SK-N-SH (cell line): ENCODE measurements at regions not wholly inside any gene's neighbourhood (a gene's known extent, or its start where the extent isn't known, plus 50 kb on each side); places are given as distances from the start of the nearest gene placed in this dataset.

ENCODE experiments used
- CTCF ChIA-PET: fragments of 300-600, 350-600 bp; formaldehyde crosslinking; extraction: SDS; loops from one replicate; lab custom pipeline; 2021; lab: Yijun Ruan, JAX
- POLR2A ChIA-PET: fragments of 350-600 bp; sonication (Branson Sonifier 250); formaldehyde crosslinking; extraction: SDS; loops from one replicate; lab custom pipeline; 2020; ENCODE audit warnings: antibody characterized with exemption, inconsistent platforms; lab: Yijun Ruan, JAX
- DNase-seq: peaks from one replicate; pipeline ENCODE4 v3.0.0; 2012
- H2AFZ ChIP-seq: fragments of 200-600 bp; sonication (generic); 2 replicates; pipeline ENCODE4 v1.8.1; 2016; ENCODE audit warnings: antibody characterized with exemption, mild to moderate bottlenecking, low read depth
- H3F3A ChIP-seq: fragments of 200-600 bp; sonication (generic); replicated peaks from 2 replicates; pipeline ENCODE3; 2016; ENCODE audit warnings: antibody characterized with exemption, mild to moderate bottlenecking; ENCODE audit not compliant: insufficient read depth
- H3K27ac ChIP-seq, 2 experiments: fragments of 200-500 bp in 1 of 2; fragments of 200-600 bp in 1 of 2; sonication (Bioruptor generic) in 1 of 2; sonication (generic), shearing (Covaris generic) in 1 of 2; 2 replicates each; pipeline versions ENCODE4 v1.5.1 to v1.6.1; 2014 to 2016; ENCODE audit warnings: low read depth in 2 of 2, inconsistent platforms in 1 of 2, low read length in 1 of 2, mild to moderate bottlenecking in 1 of 2, mixed read lengths in 1 of 2
- H3K27me3 ChIP-seq: fragments of 200-600 bp; sonication (generic), shearing (Covaris generic); 2 replicates; pipeline ENCODE4 v1.6.1; 2016; ENCODE audit warnings: mixed run types; ENCODE audit not compliant: insufficient read depth
- H3K36me3 ChIP-seq, 2 experiments: fragments of 200-500 bp in 1 of 2; fragments of 200-600 bp in 1 of 2; sonication (Bioruptor generic) in 1 of 2; sonication (generic) in 1 of 2; replicated peaks in 1 of 2; 2 replicates each; pipeline versions ENCODE3 to v1.5.1; 2014 to 2016; ENCODE audit warnings: low read length in 1 of 2, mild to moderate bottlenecking in 1 of 2; ENCODE audit not compliant: insufficient read depth in 2 of 2, control insufficient read depth in 1 of 2
- H3K4me1 ChIP-seq, 2 experiments: fragments of 200-500 bp in 1 of 2; fragments of 200-600 bp in 1 of 2; sonication (Bioruptor generic) in 1 of 2; sonication (generic), shearing (Covaris generic) in 1 of 2; 2 replicates each; pipeline versions ENCODE4 v1.5.1 to v1.6.1; 2014 to 2016; ENCODE audit warnings: low read depth in 1 of 2, low read length in 1 of 2, mixed run types in 1 of 2; ENCODE audit not compliant: insufficient read depth in 2 of 2, control insufficient read depth in 1 of 2
- H3K4me2 ChIP-seq: fragments of 200-600 bp; sonication (generic), shearing (Covaris generic); 2 replicates; pipeline ENCODE4 v1.6.1; 2017; ENCODE audit warnings: mixed run types
- H3K4me3 ChIP-seq, 2 experiments: fragments of 200-500 bp in 1 of 2; fragments of 200-600 bp in 1 of 2; sonication (Bioruptor generic) in 1 of 2; sonication (generic), shearing (Covaris generic) in 1 of 2; 2 replicates each; pipeline versions ENCODE4 v1.5.1 to v1.8.1; 2014 to 2016; ENCODE audit warnings: low read depth in 2 of 2, inconsistent platforms in 1 of 2, low read length in 1 of 2, mild to moderate bottlenecking in 1 of 2, mixed read lengths in 1 of 2, moderate library complexity in 1 of 2
- H3K79me2 ChIP-seq: fragments of 200-600 bp; sonication (generic); 2 replicates; pipeline ENCODE4 v1.8.1; 2017; ENCODE audit warnings: mild to moderate bottlenecking; ENCODE audit not compliant: insufficient read depth
- H3K9ac ChIP-seq: fragments of 200-600 bp; sonication (generic); 2 replicates; pipeline ENCODE4 v1.6.1; 2017; ENCODE audit warnings: mixed run types
- H3K9me2 ChIP-seq: fragments of 200-600 bp; sonication (generic); 2 replicates; pipeline ENCODE4 v1.6.1; 2017; ENCODE audit warnings: mixed run types
- H3K9me3 ChIP-seq: fragments of 200-600 bp; sonication (generic); 2 replicates; pipeline ENCODE4 v1.6.1; 2017; ENCODE audit warnings: mixed run types, mild to moderate bottlenecking, moderate library complexity
- H4K20me1 ChIP-seq: fragments of 200-600 bp; sonication (generic); 2 replicates; pipeline ENCODE4 v1.6.1; 2017; ENCODE audit warnings: mild to moderate bottlenecking, mixed run types; ENCODE audit not compliant: insufficient read depth
- CHD2 ChIP-seq: fragments of 150-350 bp; IDR thresholded peaks from 2 replicates; pipeline ENCODE4 v1.6.1; 2018; ENCODE audit warnings: low read length; ENCODE audit not compliant: partially characterized antibody
- FOSL2 ChIP-seq: IDR thresholded peaks from 2 replicates; pipeline ENCODE4 v1.4.0; 2012; ENCODE audit warnings: low read depth, mild to moderate bottlenecking, moderate library complexity, borderline replicate concordance
- FOXJ3 ChIP-seq: sonication (generic); formaldehyde crosslinking; IDR thresholded peaks from 2 replicates; pipeline ENCODE4 v1.5.1; 2020; ENCODE audit warnings: mild to moderate bottlenecking, missing genetic modification reagents
- MEF2A ChIP-seq: IDR thresholded peaks from 2 replicates; pipeline ENCODE4 v1.4.0; 2012; ENCODE audit warnings: low read depth, borderline replicate concordance
- NRF1 ChIP-seq: IDR thresholded peaks from 2 replicates; pipeline ENCODE4 v1.6.1; 2012; ENCODE audit warnings: low read depth, mild to moderate bottlenecking, low read length
- POLR2AphosphoS5 ChIP-seq: IDR thresholded peaks from 2 replicates; pipeline ENCODE4 v1.6.1; 2012; ENCODE audit warnings: low read depth, low read length
- RAD21 ChIP-seq: IDR thresholded peaks from 2 replicates; pipeline ENCODE4 v1.6.1; 2012; ENCODE audit warnings: mild to moderate bottlenecking, low read length
- RCOR1 ChIP-seq: fragments of 150-350 bp; IDR thresholded peaks from 2 replicates; pipeline ENCODE4 v1.6.1; 2017; ENCODE audit warnings: antibody characterized with exemption, low read length
- REST ChIP-seq: IDR thresholded peaks from 2 replicates; pipeline ENCODE4 v1.6.1; 2012; ENCODE audit warnings: mild to moderate bottlenecking, low read depth, low read length, moderate library complexity
- RXRA ChIP-seq: IDR thresholded peaks from 2 replicates; pipeline ENCODE4 v1.4.0; 2012; ENCODE audit warnings: low read depth, mild to moderate bottlenecking, borderline replicate concordance
- SIN3A ChIP-seq: IDR thresholded peaks from 2 replicates; pipeline ENCODE4 v1.6.1; 2012; ENCODE audit warnings: low read depth, mild to moderate bottlenecking, low read length, moderate library complexity, borderline replicate concordance
- TAF1 ChIP-seq: IDR thresholded peaks from 2 replicates; pipeline ENCODE4 v1.6.1; 2012; ENCODE audit warnings: low read depth, mild to moderate bottlenecking, low read length, moderate library complexity, borderline replicate concordance
- TCF12 ChIP-seq: IDR thresholded peaks from 2 replicates; pipeline ENCODE4 v1.4.0; 2012
- TEAD4 ChIP-seq: IDR thresholded peaks from 2 replicates; pipeline ENCODE4 v1.4.0; 2012; ENCODE audit warnings: mild to moderate bottlenecking, borderline replicate concordance; ENCODE audit not compliant: insufficient read depth
- WGBS: methylation state at CpG from one replicate; pipeline ENCODE4 v1.1.6; 2017; ENCODE audit warnings: low lambda C conversion rate; 5-methylcytosine and 5-hydroxymethylcytosine counted together
- TF ChIP-seq, protein P1 (sequence below): fragments of 200-600 bp; sonication (generic); IDR thresholded peaks from 2 replicates; pipeline ENCODE4 v1.6.1; 2017; ENCODE audit warnings: antibody characterized with exemption, mild to moderate bottlenecking, moderate library complexity
- TF ChIP-seq, protein P2 (sequence below): fragments of 150-350 bp; IDR thresholded peaks from 2 replicates; pipeline ENCODE4 v1.6.1; 2017; ENCODE audit warnings: antibody characterized with exemption, low read length, low read depth, borderline replicate concordance

- Histone ChIP-seq H3K4me2 (no peak overlapping the region), H2AFZ (no peak overlapping the region), H3F3A (no peaks in the 10 kb centered on the region), H3K9me2 (no peaks in the 10 kb centered on the region), H3K79me2 (no peaks in the 10 kb centered on the region), H3K9ac (no peak overlapping the region), H3K27ac (no peak overlapping the region), H3K4me3 (no peak overlapping the region), H3K4me1 (peaks cover 0 to 5% of the 10 kb centered on the region in 2 experiments; a peak in 1 of 4 replicates), H4K20me1 (no peaks in the 10 kb centered on the region), H3K27me3 (no peaks in the 10 kb centered on the region), H3K36me3 (no peaks in the 10 kb centered on the region), H3K9me3 (no peaks in the 10 kb centered on the region)
- no peak for TF ChIP-seq RAD21
- no peak for TF ChIP-seq FOSL2
- TF ChIP-seq, protein P1, sequence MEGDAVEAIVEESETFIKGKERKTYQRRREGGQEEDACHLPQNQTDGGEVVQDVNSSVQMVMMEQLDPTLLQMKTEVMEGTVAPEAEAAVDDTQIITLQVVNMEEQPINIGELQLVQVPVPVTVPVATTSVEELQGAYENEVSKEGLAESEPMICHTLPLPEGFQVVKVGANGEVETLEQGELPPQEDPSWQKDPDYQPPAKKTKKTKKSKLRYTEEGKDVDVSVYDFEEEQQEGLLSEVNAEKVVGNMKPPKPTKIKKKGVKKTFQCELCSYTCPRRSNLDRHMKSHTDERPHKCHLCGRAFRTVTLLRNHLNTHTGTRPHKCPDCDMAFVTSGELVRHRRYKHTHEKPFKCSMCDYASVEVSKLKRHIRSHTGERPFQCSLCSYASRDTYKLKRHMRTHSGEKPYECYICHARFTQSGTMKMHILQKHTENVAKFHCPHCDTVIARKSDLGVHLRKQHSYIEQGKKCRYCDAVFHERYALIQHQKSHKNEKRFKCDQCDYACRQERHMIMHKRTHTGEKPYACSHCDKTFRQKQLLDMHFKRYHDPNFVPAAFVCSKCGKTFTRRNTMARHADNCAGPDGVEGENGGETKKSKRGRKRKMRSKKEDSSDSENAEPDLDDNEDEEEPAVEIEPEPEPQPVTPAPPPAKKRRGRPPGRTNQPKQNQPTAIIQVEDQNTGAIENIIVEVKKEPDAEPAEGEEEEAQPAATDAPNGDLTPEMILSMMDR, result no peak
- TF ChIP-seq, protein P2, sequence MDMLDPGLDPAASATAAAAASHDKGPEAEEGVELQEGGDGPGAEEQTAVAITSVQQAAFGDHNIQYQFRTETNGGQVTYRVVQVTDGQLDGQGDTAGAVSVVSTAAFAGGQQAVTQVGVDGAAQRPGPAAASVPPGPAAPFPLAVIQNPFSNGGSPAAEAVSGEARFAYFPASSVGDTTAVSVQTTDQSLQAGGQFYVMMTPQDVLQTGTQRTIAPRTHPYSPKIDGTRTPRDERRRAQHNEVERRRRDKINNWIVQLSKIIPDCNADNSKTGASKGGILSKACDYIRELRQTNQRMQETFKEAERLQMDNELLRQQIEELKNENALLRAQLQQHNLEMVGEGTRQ, result no peak
- no peak for TF ChIP-seq REST
- no peak for TF ChIP-seq RCOR1
- TF ChIP-seq CHD2, result no peak
- no peak for TF ChIP-seq RXRA
- no peak for TF ChIP-seq TCF12
- TF ChIP-seq TEAD4, result no peak
- no peak for TF ChIP-seq TAF1
- TF ChIP-seq MEF2A, result no peak
- TF ChIP-seq POLR2AphosphoS5, result no peak
- no peak for TF ChIP-seq FOXJ3 (CRISPR knock-in tag)
- no peak for TF ChIP-seq SIN3A
- no peak for TF ChIP-seq NRF1
- CTCF ChIA-PET, result no interaction called here
- no peak for DNase-seq
- WGBS, result 94% methylated on average over 4 of the region's 4 CpGs
- POLR2A ChIA-PET, result no interaction called here
These were observed 94.2 kb upstream of the NRP1 start for GRCh38 chr10:33428682-33429081.
